Parathyroid adenoma (tissue), 2 donors: ENCODE measurements at regions not wholly inside any gene's neighbourhood (a gene's known extent, or its start where the extent isn't known, plus 50 kb on each side); places are given as distances from the start of the nearest gene placed in this dataset.

Experiments
- H2AFZ ChIP-seq: fragments of 300-600 bp; sonication (generic); one replicate; pipeline ENCODE4 v1.7.0; 2017; ENCODE audit warnings: antibody characterized with exemption, mild to moderate bottlenecking
- H3K27ac ChIP-seq: fragments of 300-600 bp; sonication (generic); one replicate; pipeline ENCODE4 v1.7.0; 2017
- H3K27me3 ChIP-seq: fragments of 300-600 bp; sonication (generic); one replicate; pipeline ENCODE4 v1.7.0; 2017; ENCODE audit warnings: low read length; ENCODE audit not compliant: control insufficient read depth, insufficient read depth
- H3K36me3 ChIP-seq: fragments of 300-600 bp; sonication (generic); one replicate; pipeline ENCODE4 v1.7.0; 2017; ENCODE audit warnings: low read length; ENCODE audit not compliant: control insufficient read depth, insufficient read depth
- H3K4me1 ChIP-seq: fragments of 300-600 bp; sonication (generic); one replicate; pipeline ENCODE4 v1.7.0; 2017; ENCODE audit warnings: control low read depth
- H3K4me2 ChIP-seq: fragments of 300-600 bp; sonication (generic); one replicate; pipeline ENCODE4 v1.7.0; 2017; ENCODE audit warnings: low read length
- H3K4me3 ChIP-seq: fragments of 300-600 bp; sonication (generic); one replicate; pipeline ENCODE4 v1.7.0; 2017; ENCODE audit warnings: low read depth, low read length
- H3K79me2 ChIP-seq: fragments of 300-600 bp; sonication (generic); one replicate; pipeline ENCODE4 v1.7.0; 2017; ENCODE audit warnings: control low read depth
- H3K9ac ChIP-seq: fragments of 300-600 bp; sonication (generic); one replicate; pipeline ENCODE4 v1.7.0; 2017; ENCODE audit warnings: mild to moderate bottlenecking
- H3K9me3 ChIP-seq: fragments of 300-600 bp; sonication (generic); one replicate; pipeline ENCODE4 v1.7.0; 2017; ENCODE audit warnings: low read length; ENCODE audit not compliant: control insufficient read depth
- CTCF ChIP-seq: fragments of 300-600 bp; sonication (generic); IDR thresholded peaks from one replicate; pipeline ENCODE4 v1.7.0; 2017; ENCODE audit warnings: antibody characterized with exemption, mild to moderate bottlenecking
- donor health status: primary hyperparathyroidism.

- no peaks in the 10 kb centered on the region for H3K36me3 ChIP-seq
- no peaks in the 10 kb centered on the region for H3K9me3 ChIP-seq
- no peak overlapping the region for H2AFZ ChIP-seq
- no peak overlapping the region for H3K9ac ChIP-seq
- H3K4me1 ChIP-seq, result no peaks in the 10 kb centered on the region
- H3K79me2 ChIP-seq, result no peaks in the 10 kb centered on the region
- H3K4me3 ChIP-seq, result no peak overlapping the region
- no peaks in the 10 kb centered on the region for H3K27me3 ChIP-seq
- TF ChIP-seq CTCF, result no peak
- no peak overlapping the region for H3K27ac ChIP-seq
- H3K4me2 ChIP-seq, result no peak overlapping the region
These were observed 187.5 kb upstream of the THRB start for GRCh38 chr3:24682141-24682547.

- no peak overlapping the region for H3K4me3 ChIP-seq
- H3K9me3 ChIP-seq, result no peaks in the 10 kb centered on the region
- no peaks in the 10 kb centered on the region for H3K79me2 ChIP-seq
- H3K36me3 ChIP-seq, result no peaks in the 10 kb centered on the region
- TF ChIP-seq CTCF, result no peak
- no peaks in the 10 kb centered on the region for H3K27me3 ChIP-seq
- H3K4me2 ChIP-seq, result no peak overlapping the region
- no peak overlapping the region for H3K9ac ChIP-seq
- H3K4me1 ChIP-seq, result no peaks in the 10 kb centered on the region
- no peak overlapping the region for H2AFZ ChIP-seq
- no peak overlapping the region for H3K27ac ChIP-seq
These were observed 188.4 kb upstream of the THRB start for GRCh38 chr3:24683090-24683489.

- no peaks in the 10 kb centered on the region for H3K4me1 ChIP-seq
- peak; percentile 53 for TF ChIP-seq CTCF
- no peaks in the 10 kb centered on the region for H3K9me3 ChIP-seq
- no peak overlapping the region for H3K27ac ChIP-seq
- no peak overlapping the region for H3K4me3 ChIP-seq
- no peak overlapping the region for H2AFZ ChIP-seq
- no peaks in the 10 kb centered on the region for H3K27me3 ChIP-seq
- H3K36me3 ChIP-seq, result no peaks in the 10 kb centered on the region
- H3K79me2 ChIP-seq, result no peaks in the 10 kb centered on the region
- no peak overlapping the region for H3K4me2 ChIP-seq
- H3K9ac ChIP-seq, result no peak overlapping the region
These were observed 189.2 kb upstream of the THRB start for GRCh38 chr3:24683633-24684384.

GRCh38 chr3:24684506-24685023 is 189.9 kb upstream of the THRB start:
- Histone ChIP-seq H3K9me3 (no peaks in the 10 kb centered on the region), H3K4me3 (no peak overlapping the region), H2AFZ (no peak overlapping the region), H3K79me2 (no peaks in the 10 kb centered on the region), H3K27ac (no peak overlapping the region), H3K4me2 (no peak overlapping the region), H3K9ac (no peak overlapping the region), H3K4me1 (no peaks in the 10 kb centered on the region), H3K36me3 (no peaks in the 10 kb centered on the region), H3K27me3 (no peaks in the 10 kb centered on the region)
- no peak for TF ChIP-seq CTCF

- no peaks in the 10 kb centered on the region for H3K79me2 ChIP-seq
- no peak overlapping the region for H3K27ac ChIP-seq
- no peak for TF ChIP-seq CTCF
- no peak overlapping the region for H3K4me2 ChIP-seq
- no peak overlapping the region for H3K9ac ChIP-seq
- H3K4me3 ChIP-seq, result no peak overlapping the region
- H2AFZ ChIP-seq, result no peak overlapping the region
- H3K27me3 ChIP-seq, result no peaks in the 10 kb centered on the region
- no peaks in the 10 kb centered on the region for H3K4me1 ChIP-seq
- no peaks in the 10 kb centered on the region for H3K9me3 ChIP-seq
- no peaks in the 10 kb centered on the region for H3K36me3 ChIP-seq
These were observed 192.2 kb upstream of the THRB start for GRCh38 chr3:24686808-24687207.
